ENCODE measurements at regions not wholly inside any gene's neighbourhood (a gene's known extent, or its start where the extent isn't known, plus 50 kb on each side); places are given as distances from the start of the nearest gene placed in this dataset.

DNA sequence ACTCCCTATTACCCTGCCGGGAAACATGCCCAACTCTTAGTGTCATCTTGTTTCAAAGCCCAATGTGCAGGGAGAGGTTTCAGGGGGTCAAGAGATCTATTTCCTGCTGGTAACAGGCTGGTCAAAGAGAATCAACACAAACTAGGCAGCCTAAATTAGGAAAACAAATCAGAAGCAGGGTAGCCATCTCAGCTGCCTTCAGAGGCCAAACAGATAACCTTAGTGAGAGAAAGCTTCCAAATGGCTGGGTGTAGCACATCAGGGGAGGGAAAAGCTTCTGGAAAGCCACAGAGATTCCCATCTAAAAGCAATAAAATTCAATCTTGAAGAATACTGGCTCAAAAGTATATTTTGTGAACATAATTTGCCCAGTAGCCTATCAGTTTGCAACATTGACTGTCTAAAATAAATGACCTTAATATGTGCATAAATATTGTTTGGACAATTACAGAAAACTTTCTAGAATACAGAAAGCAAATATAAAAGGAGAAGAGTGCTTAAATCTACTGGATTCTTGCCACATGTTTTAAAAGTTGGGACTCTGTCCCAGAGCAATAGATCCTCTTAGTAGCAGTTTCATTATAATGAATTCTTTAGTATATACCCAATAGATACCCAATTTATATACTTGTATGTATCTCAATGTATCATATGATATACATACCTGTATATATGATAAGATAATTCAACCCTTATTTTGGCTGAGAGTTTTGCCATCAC is 371.9 kb upstream of the RARB start:
- POLR2A ChIA-PET: no interaction called here
- CTCF ChIA-PET: interaction anchor here (1.2 kb wide), 1 partner anchor 10 kb away, joined by 4 read pairs; no protein-coding TSS in a partner anchor
- TF ChIP-seq, protein P1, sequence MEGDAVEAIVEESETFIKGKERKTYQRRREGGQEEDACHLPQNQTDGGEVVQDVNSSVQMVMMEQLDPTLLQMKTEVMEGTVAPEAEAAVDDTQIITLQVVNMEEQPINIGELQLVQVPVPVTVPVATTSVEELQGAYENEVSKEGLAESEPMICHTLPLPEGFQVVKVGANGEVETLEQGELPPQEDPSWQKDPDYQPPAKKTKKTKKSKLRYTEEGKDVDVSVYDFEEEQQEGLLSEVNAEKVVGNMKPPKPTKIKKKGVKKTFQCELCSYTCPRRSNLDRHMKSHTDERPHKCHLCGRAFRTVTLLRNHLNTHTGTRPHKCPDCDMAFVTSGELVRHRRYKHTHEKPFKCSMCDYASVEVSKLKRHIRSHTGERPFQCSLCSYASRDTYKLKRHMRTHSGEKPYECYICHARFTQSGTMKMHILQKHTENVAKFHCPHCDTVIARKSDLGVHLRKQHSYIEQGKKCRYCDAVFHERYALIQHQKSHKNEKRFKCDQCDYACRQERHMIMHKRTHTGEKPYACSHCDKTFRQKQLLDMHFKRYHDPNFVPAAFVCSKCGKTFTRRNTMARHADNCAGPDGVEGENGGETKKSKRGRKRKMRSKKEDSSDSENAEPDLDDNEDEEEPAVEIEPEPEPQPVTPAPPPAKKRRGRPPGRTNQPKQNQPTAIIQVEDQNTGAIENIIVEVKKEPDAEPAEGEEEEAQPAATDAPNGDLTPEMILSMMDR (IDR thresholded peaks at IDR 0.05; ENCODE audit: insufficient read depth, low read length, missing control alignments): no peak
- H3K4me3 ChIP-seq (ENCODE audit: low read depth, low read length): no peak overlapping the region
- no peak for DNase-seq (ENCODE audit: low read depth, low spot score)

DNA sequence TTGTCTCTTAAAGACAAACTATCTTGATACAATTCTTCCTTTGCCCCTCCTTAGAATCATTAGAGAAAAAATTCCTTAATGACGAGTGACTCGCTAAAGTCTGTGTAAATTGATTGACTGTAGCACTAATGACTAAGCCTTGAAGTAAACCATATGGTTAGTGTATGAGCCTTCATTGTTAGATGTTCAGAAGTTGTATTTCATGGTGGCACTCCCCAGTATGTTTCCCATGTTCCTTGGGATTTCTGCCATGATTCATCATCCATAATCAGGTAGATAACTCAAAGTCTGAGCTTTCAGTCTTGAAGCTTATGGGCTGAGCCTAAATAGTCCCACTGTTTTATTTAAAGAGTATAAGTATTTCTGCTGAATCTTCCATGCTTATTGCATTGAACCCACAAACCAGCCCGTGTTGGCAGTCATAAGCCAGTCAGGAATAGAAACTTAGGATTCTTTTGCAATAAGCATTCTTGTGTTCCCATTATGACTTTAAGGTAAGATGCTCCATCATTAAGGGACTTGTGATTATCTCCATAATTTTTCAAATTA is 371.2 kb upstream of the RARB start:
- TF ChIP-seq, protein P1 (IDR thresholded peaks at IDR 0.05; ENCODE audit: insufficient read depth, low read length, missing control alignments): no peak
- DNase-seq (ENCODE audit: low read depth, low spot score): no peak
- H3K4me3 ChIP-seq (ENCODE audit: low read depth, low read length): no peak overlapping the region
- ChIA-PET CTCF (interaction anchor here (1.3 kb wide), 1 partner anchor 11 kb away, joined by 9 read pairs; no protein-coding TSS in a partner anchor), POLR2A (no interaction called here)

- CTCF ChIA-PET: interaction anchor here (1.3 kb wide), 1 partner anchor 11 kb away, joined by 9 read pairs; no protein-coding TSS in a partner anchor
- POLR2A ChIA-PET: no interaction called here
Measured at GRCh38 chr3:25057379-25057778, 370.7 kb upstream of the RARB start.

DNA sequence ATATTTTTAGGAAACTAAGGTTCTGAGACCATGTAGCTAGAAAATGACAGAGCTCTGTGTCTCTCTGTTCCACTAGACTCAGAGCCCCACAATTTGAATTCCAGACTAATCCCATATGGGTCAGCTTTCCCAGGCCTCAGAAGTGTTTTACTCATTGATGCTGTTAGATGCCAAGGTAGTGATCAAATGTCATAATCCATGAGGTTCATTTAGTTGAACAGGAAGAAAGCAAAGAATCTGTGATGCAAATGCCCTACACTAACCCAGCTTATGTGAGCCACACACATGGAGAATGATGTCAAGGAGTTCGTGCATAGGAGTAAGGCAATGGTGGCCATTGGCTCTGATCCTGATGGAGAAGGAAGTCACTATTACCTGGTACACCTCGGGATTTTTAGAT is 363.4 kb upstream of the RARB start:
- ChIA-PET POLR2A (no interaction called here), CTCF (interaction anchor here (1.0 kb wide), 1 partner anchor 528 kb away, joined by 4 read pairs; no protein-coding TSS in a partner anchor)
- TF ChIP-seq, protein P1 (IDR thresholded peaks at IDR 0.05; ENCODE audit: insufficient read depth, low read length, missing control alignments): no peak
- no peak for DNase-seq (ENCODE audit: low read depth, low spot score)
- H3K4me3 ChIP-seq (ENCODE audit: low read depth, low read length): no peak overlapping the region

More at GRCh38 chr3:25057379-25057778, 370.7 kb upstream of the RARB start:
- TF ChIP-seq, protein P1 (IDR thresholded peaks at IDR 0.05; ENCODE audit: insufficient read depth, low read length, missing control alignments): no peak
- H3K4me3 ChIP-seq (ENCODE audit: low read depth, low read length): no peak overlapping the region
- DNase-seq (ENCODE audit: low read depth, low spot score): no peak

GRCh38 chr3:25069970-25070369 is 358.1 kb upstream of the RARB start:
- no peak for DNase-seq (ENCODE audit: low read depth, low spot score)
- TF ChIP-seq, protein P1 (IDR thresholded peaks at IDR 0.05; ENCODE audit: insufficient read depth, low read length, missing control alignments): no peak
- ChIA-PET CTCF (no interaction called here), POLR2A (no interaction called here)
- no peak overlapping the region for H3K4me3 ChIP-seq (ENCODE audit: low read depth, low read length)

DNA sequence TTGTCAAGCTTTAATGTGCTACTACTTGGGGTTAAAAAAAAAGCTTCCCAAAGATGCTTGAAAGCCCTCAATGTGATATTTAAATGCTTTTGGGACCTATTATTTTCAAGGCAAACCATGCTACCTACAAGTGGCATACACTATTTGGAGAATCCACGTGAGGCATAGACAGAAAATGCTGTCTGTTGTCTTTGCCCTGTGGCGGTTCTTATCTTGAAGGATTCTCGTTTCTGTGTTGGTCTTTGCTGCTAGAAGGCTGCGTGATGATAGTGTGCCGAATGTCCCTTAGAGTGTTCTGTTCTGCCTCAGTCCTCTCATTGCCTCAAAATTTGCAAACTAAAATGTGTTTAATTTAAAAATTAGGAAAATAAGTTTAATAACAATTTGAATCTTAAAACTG is 356.2 kb upstream of the RARB start:
- TF ChIP-seq, protein P1 (IDR thresholded peaks at IDR 0.05; ENCODE audit: insufficient read depth, low read length, missing control alignments): no peak
- H3K4me3 ChIP-seq (ENCODE audit: low read depth, low read length): no peak overlapping the region
- no peak for DNase-seq (ENCODE audit: low read depth, low spot score)
- ChIA-PET CTCF (no interaction called here), POLR2A (no interaction called here)

Data from AG04449 (cell line).